ENCODE measurements at regions not wholly inside any gene's neighbourhood (a gene's known extent, or its start where the extent isn't known, plus 50 kb on each side); places are given as distances from the start of the nearest gene placed in this dataset.

DNA sequence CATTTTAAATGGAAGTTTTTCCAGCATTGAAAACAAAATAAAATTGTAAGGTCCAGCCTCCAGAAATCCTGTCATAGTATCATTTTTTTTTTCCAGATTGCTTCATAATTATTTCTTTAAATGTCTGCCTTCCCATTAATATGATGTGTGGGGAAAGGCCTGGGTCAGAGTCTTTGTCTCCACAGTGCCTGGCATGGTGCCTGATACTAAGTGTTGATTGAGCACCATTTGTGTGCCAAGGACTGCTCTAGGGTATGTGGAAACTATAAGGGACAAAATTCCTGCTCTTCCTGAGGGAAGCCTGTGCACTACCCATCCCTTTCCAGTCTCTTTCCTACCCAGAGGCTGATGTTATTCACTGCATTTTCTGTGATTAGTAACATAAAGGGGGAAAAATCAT, 53.1 kb upstream of the BEND4 start:
- no peak overlapping the region for H3K27ac ChIP-seq
- H3K36me3 ChIP-seq (replicated peaks) = no peaks in the 10 kb centered on the region
- no peaks in the 10 kb centered on the region for H3K27me3 ChIP-seq (replicated peaks)
- TF ChIP-seq, protein P1, sequence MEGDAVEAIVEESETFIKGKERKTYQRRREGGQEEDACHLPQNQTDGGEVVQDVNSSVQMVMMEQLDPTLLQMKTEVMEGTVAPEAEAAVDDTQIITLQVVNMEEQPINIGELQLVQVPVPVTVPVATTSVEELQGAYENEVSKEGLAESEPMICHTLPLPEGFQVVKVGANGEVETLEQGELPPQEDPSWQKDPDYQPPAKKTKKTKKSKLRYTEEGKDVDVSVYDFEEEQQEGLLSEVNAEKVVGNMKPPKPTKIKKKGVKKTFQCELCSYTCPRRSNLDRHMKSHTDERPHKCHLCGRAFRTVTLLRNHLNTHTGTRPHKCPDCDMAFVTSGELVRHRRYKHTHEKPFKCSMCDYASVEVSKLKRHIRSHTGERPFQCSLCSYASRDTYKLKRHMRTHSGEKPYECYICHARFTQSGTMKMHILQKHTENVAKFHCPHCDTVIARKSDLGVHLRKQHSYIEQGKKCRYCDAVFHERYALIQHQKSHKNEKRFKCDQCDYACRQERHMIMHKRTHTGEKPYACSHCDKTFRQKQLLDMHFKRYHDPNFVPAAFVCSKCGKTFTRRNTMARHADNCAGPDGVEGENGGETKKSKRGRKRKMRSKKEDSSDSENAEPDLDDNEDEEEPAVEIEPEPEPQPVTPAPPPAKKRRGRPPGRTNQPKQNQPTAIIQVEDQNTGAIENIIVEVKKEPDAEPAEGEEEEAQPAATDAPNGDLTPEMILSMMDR (IDR thresholded peaks at IDR 0.05; ENCODE audit: low read depth, low read length, missing control alignments) = no peak
- no peak for DNase-seq
- H3K4me3 ChIP-seq (ENCODE audit: low read depth, low read length) = no peak overlapping the region
- in situ Hi-C loops (cut with HindIII; ENCODE audit: low pct_ligation_motif_present, low sequenced_read_pairs) = no loop called here

DNA sequence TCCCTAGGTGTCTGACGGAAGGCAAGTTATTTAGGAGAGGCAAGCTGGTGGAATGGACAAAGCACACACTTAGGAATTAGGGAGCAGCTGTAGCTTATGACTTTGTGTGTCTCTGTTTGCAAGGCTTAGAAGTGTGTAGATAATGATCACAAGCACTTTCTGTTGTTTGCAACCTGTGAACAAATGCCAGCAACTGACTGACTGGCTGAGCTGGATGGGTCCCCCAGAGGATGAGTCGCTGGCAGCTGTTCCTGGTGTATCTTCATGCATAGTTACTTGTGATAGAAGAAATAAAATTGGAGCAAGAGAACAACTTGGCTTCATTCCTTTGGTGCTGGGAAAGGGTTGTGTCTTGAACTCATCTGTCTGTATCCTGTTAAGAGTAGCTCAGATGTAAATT, 64.2 kb upstream of the BEND4 start:
- Histone ChIP-seq H3K27me3 (replicated peaks) (no peaks in the 10 kb centered on the region), H3K4me3 (ENCODE audit: low read depth, low read length) (no peak overlapping the region), H3K27ac (no peak overlapping the region), H3K36me3 (replicated peaks) (no peaks in the 10 kb centered on the region)
- TF ChIP-seq, protein P1 (IDR thresholded peaks at IDR 0.05; ENCODE audit: low read depth, low read length, missing control alignments) = no peak
- no peak for DNase-seq
- in situ Hi-C loops (cut with HindIII; ENCODE audit: low pct_ligation_motif_present, low sequenced_read_pairs) = no loop called here

DNA sequence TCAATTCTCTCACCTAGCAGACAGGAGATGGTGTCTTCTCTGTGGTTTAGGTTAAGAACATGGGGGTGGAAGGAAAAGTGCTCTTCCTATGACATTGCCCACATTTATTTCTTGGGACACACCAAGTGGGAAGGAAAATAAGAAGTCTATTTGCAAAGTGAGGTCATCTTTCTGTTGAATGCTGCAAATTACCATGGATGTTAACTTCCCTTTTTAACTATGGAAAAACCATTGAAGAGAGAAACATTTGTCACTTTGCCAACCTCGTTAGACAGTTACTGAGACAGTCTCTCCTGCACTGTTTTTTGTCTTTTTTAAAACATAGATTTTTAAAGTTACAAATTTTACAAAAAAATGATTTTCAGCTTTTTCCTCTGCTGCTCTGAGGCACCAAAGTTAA, 72.8 kb upstream of the BEND4 start:
- H3K36me3 ChIP-seq (replicated peaks) = no peaks in the 10 kb centered on the region
- no peak for DNase-seq
- H3K27me3 ChIP-seq (replicated peaks) = no peaks in the 10 kb centered on the region
- TF ChIP-seq, protein P1 (IDR thresholded peaks at IDR 0.05; ENCODE audit: low read depth, low read length, missing control alignments) = no peak
- in situ Hi-C loops (cut with HindIII; ENCODE audit: low pct_ligation_motif_present, low sequenced_read_pairs) = no loop called here
- H3K4me3 ChIP-seq (ENCODE audit: low read depth, low read length) = no peak overlapping the region
- H3K27ac ChIP-seq = no peak overlapping the region

DNA sequence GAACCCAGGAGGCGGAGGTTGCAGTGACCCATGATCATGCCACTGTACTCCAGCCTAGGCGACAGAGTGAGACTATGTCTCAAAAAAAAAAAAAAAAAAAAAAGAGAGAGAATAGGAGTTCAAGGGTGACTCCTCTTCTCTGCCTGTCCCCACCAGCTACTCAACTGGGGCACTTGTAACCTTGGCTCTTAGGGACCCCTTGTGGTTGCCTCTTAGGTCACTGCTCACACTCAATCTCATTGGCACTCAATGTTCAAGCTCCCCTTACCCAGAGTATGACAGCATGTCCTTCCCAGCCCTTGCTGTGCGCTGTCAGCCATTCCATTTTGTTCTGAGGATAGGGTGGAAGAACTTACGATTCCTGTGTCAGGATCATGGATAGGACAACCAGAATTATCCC, 82.4 kb upstream of the BEND4 start:
- Histone ChIP-seq H3K27me3 (replicated peaks) (no peaks in the 10 kb centered on the region), H3K27ac (no peak overlapping the region), H3K36me3 (replicated peaks) (no peaks in the 10 kb centered on the region), H3K4me3 (ENCODE audit: low read depth, low read length) (no peak overlapping the region)
- DNase-seq = no peak
- TF ChIP-seq, protein P1 (IDR thresholded peaks at IDR 0.05; ENCODE audit: low read depth, low read length, missing control alignments) = no peak
- in situ Hi-C loops (cut with HindIII; ENCODE audit: low pct_ligation_motif_present, low sequenced_read_pairs) = no loop called here

DNA sequence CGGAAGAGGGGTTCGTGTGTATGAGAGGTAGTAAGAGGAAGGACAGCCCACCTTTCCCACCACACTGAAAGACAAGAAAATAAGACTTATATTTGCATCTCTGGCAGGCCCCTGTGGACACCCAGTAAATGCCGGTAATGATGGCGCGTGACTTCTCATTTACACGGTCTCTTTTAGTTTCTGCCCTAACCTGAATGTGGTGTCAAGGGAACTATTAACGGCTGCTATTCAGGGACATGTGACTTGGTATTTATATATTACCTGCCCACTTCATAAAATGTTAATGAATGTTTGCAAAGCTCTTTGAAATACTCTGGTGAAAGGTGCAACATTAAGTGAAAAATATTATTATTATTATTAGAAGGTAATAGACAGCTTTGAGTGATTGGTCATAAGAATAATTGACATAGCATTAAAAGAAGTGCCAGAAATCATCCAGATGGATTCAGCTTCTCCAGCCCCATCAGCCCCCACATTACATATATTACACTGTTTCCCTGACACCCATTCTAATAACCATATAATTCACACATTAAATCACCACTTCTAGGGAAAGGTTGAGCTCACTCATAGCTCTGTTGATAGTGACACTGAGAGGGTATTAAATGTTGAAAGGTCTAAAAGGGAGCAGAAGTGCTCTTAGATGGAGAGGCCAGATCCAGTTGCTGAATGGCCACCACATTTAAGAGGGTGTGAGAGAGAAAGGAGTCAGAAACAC, 83.0 kb upstream of the BEND4 start:
- in situ Hi-C loops (cut with HindIII; ENCODE audit: low pct_ligation_motif_present, low sequenced_read_pairs) = no loop called here
- Histone ChIP-seq H3K27me3 (replicated peaks) (no peaks in the 10 kb centered on the region), H3K4me3 (ENCODE audit: low read depth, low read length) (no peak overlapping the region), H3K27ac (no peak overlapping the region), H3K36me3 (replicated peaks) (no peaks in the 10 kb centered on the region)
- DNase-seq = no peak
- TF ChIP-seq, protein P1 (IDR thresholded peaks at IDR 0.05; ENCODE audit: low read depth, low read length, missing control alignments) = no peak

DNA sequence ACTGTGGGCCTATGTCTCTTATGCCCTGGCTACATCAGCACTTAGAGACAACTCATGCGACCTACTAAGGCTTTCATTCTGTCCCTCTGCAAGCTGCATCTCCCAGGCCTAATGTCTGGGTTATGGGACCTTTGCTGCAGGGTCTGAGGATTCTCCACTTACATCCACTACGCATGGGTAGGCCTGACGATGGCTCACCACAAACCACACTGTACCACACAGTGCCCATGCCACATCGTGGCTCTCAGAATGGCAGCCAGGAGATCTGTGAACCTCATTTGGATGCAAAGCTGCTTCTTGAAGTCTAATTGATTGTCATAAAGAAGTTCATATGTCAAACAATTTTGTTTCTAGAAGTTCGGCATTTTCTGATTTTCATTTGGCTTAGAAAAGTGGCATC, 84.6 kb upstream of the BEND4 start:
- Histone ChIP-seq H3K27ac (no peak overlapping the region), H3K4me3 (ENCODE audit: low read depth, low read length) (no peak overlapping the region), H3K36me3 (replicated peaks) (no peaks in the 10 kb centered on the region), H3K27me3 (replicated peaks) (no peaks in the 10 kb centered on the region)
- DNase-seq = no peak
- TF ChIP-seq, protein P1 (IDR thresholded peaks at IDR 0.05; ENCODE audit: low read depth, low read length, missing control alignments) = no peak
- in situ Hi-C loops (cut with HindIII; ENCODE audit: low pct_ligation_motif_present, low sequenced_read_pairs) = no loop called here

Measured in brain microvascular endothelial cell (primary cell).